ENCODE measurements at regions not wholly inside any gene's neighbourhood (a gene's known extent, or its start where the extent isn't known, plus 50 kb on each side); places are given as distances from the start of the nearest gene placed in this dataset.

- H3K9me3 ChIP-seq: no peaks in the 10 kb centered on the region
- ATAC-seq: no peak
- H3K36me3 ChIP-seq (ENCODE audit: insufficient read depth in 1 of 2, low read depth in 1 of 2): no peaks in the 10 kb centered on the region
- no peak overlapping the region for H3K27ac ChIP-seq
- intact Hi-C loops (cut with DNase I): no loop called here
- no peak overlapping the region for H3K4me3 ChIP-seq
- DNase-seq: no peak
- TF ChIP-seq CTCF (IDR thresholded peaks at IDR 0.05): no peak
- no peaks in the 10 kb centered on the region for H3K27me3 ChIP-seq (ENCODE audit: insufficient read depth in 3 of 3, low read length in 2 of 3)
- H3K4me1 ChIP-seq: no peaks in the 10 kb centered on the region
Measured at GRCh38 chr18:42281851-42282250, 326.8 kb downstream of the PIK3C3 start.

- Histone ChIP-seq H3K36me3 (ENCODE audit: insufficient read depth in 1 of 2, low read depth in 1 of 2) (no peaks in the 10 kb centered on the region), H3K27ac (no peak overlapping the region), H3K9me3 (no peaks in the 10 kb centered on the region), H3K4me1 (no peaks in the 10 kb centered on the region), H3K4me3 (no peak overlapping the region), H3K27me3 (ENCODE audit: insufficient read depth in 3 of 3, low read length in 2 of 3) (no peaks in the 10 kb centered on the region)
- ATAC-seq: no peak
- intact Hi-C loops (cut with DNase I): no loop called here
- TF ChIP-seq CTCF (IDR thresholded peaks at IDR 0.05): no peak
- 76 to 93% (median 88%) methylated on average over 1 of the region's 1 CpG for WGBS, 3 donors
- DNase-seq: no peak
Measured at GRCh38 chr18:42287047-42287446, 332.0 kb downstream of the PIK3C3 start.

GRCh38 chr18:42288129-42288528 lies 333.1 kb downstream of the PIK3C3 start:
- intact Hi-C loops (cut with DNase I): no loop called here
- WGBS, 3 donors: 85 to 90% (median 85%) methylated on average over 1 of the region's 1 CpG

GRCh38 chr18:42289526-42289925 lies 334.5 kb downstream of the PIK3C3 start:
- 73 to 84% (median 81%) methylated on average over 4 of the region's 4 CpGs for WGBS, 3 donors
- intact Hi-C loops (cut with DNase I): no loop called here
- DNase-seq (no peak), ATAC-seq (no peak)
- Histone ChIP-seq H3K4me3 (no peak overlapping the region), H3K36me3 (ENCODE audit: insufficient read depth in 1 of 2, low read depth in 1 of 2) (no peaks in the 10 kb centered on the region), H3K9me3 (peaks cover 5% of the 10 kb centered on the region), H3K27me3 (ENCODE audit: insufficient read depth in 3 of 3, low read length in 2 of 3) (no peaks in the 10 kb centered on the region), H3K27ac (no peak overlapping the region), H3K4me1 (no peaks in the 10 kb centered on the region)
- TF ChIP-seq CTCF (IDR thresholded peaks at IDR 0.05): no peak

More at GRCh38 chr18:42288129-42288528, 333.1 kb downstream of the PIK3C3 start:
- DNase-seq (no peak), ATAC-seq (no peak)
- Histone ChIP-seq H3K27ac (no peak overlapping the region), H3K9me3 (peaks cover 5% of the 10 kb centered on the region), H3K4me1 (no peaks in the 10 kb centered on the region), H3K27me3 (ENCODE audit: insufficient read depth in 3 of 3, low read length in 2 of 3) (no peaks in the 10 kb centered on the region), H3K36me3 (ENCODE audit: insufficient read depth in 1 of 2, low read depth in 1 of 2) (no peaks in the 10 kb centered on the region), H3K4me3 (no peak overlapping the region)
- TF ChIP-seq CTCF (IDR thresholded peaks at IDR 0.05): no peak

All from psoas muscle (tissue), 7 donors.